Dendritic cell treated with granulocyte-macrophage colony-stimulating factor and Interleukin-4, amounts not matched to agents 40 ng/mL and 50 ng/mL, for 4 days (primary cell): ENCODE measurements at regions not wholly inside any gene's neighbourhood (a gene's known extent, or its start where the extent isn't known, plus 50 kb on each side); places are given as distances from the start of the nearest gene placed in this dataset.

Experiments used
- H3K27ac Mint-ChIP-seq: one replicate; pipeline ENCODE4 v1.8.0; 2022; ENCODE audit warnings: mild to moderate bottlenecking, mixed read lengths
- H3K27me3 Mint-ChIP-seq: one replicate; pipeline ENCODE4 v1.8.0; 2022; ENCODE audit warnings: mild to moderate bottlenecking, mixed read lengths
- H3K36me3 Mint-ChIP-seq: one replicate; pipeline ENCODE4 v1.8.0; 2022; ENCODE audit warnings: low read depth, mixed read lengths
- H3K4me1 Mint-ChIP-seq: one replicate; pipeline ENCODE4 v1.8.0; 2022; ENCODE audit warnings: low read depth, mixed read lengths
- H3K4me3 Mint-ChIP-seq: one replicate; pipeline ENCODE4 v1.8.0; 2022; ENCODE audit warnings: mild to moderate bottlenecking, moderate library complexity, mixed read lengths
- H3K9me3 Mint-ChIP-seq: one replicate; pipeline ENCODE4 v1.8.0; 2022; ENCODE audit warnings: mixed read lengths
- intact Hi-C: fragments of 100-400 bp; cut with micrococcal nuclease; formaldehyde crosslinking; loops from one replicate; pipeline ENCODE4 v1.15.0; 2022

DNA sequence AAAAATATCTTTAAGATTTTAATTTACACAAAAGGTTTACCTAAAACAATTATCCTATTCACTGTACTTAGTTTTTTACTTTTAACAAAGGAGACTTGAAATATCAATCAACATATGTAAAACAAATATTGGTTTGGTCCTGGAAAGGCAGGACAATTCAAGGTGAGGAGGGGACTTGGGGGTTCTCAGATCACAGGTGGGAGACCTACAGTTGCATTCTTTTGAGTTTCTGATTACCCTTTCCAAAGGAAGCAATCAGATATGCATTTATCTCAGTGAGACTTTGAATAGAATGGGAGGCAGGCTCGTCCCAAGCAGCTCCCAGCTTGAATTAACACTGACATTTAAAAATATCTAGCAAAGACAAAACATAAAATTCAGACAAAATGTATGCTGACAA lies 1917.3 kb downstream of the C4orf33 start:
- intact Hi-C loops, result no loop called here
- no peak overlapping the region for H3K4me3 Mint-ChIP-seq
- no peaks in the 10 kb centered on the region for H3K27me3 Mint-ChIP-seq
- H3K4me1 Mint-ChIP-seq, result no peaks in the 10 kb centered on the region
- H3K9me3 Mint-ChIP-seq, result no peaks in the 10 kb centered on the region
- no peaks in the 10 kb centered on the region for H3K36me3 Mint-ChIP-seq
- no peak overlapping the region for H3K27ac Mint-ChIP-seq

DNA sequence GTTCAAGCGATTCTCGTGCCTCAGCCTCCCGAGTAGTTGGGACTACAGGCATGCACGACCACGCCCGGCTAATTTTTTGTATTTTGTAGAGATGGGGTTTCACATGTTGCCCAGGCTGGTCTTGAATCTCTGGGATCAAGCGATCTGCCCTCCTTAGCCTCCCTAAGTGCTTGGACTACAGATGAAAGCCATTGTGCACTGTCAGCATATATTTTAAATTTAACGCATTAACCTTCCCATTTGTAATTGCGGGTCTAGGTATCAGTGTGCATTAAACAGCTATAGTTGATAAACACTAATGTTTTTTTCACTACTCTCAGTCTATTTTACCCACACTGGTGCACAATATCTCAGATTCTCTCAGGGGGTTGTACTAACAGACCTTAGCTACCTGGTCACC lies 1930.8 kb downstream of the C4orf33 start:
- Mint-ChIP-seq H3K4me3 (no peak overlapping the region), H3K36me3 (no peaks in the 10 kb centered on the region), H3K27ac (no peak overlapping the region), H3K9me3 (no peaks in the 10 kb centered on the region), H3K27me3 (no peaks in the 10 kb centered on the region), H3K4me1 (no peaks in the 10 kb centered on the region)
- intact Hi-C loops, result no loop called here

GRCh38 chr4:131044368-131044767 lies 1948.4 kb downstream of the C4orf33 start:
- Mint-ChIP-seq H3K4me1 (no peaks in the 10 kb centered on the region), H3K36me3 (no peaks in the 10 kb centered on the region), H3K9me3 (no peaks in the 10 kb centered on the region), H3K27ac (no peak overlapping the region), H3K4me3 (no peak overlapping the region), H3K27me3 (no peaks in the 10 kb centered on the region)
- intact Hi-C loops, result no loop called here

DNA sequence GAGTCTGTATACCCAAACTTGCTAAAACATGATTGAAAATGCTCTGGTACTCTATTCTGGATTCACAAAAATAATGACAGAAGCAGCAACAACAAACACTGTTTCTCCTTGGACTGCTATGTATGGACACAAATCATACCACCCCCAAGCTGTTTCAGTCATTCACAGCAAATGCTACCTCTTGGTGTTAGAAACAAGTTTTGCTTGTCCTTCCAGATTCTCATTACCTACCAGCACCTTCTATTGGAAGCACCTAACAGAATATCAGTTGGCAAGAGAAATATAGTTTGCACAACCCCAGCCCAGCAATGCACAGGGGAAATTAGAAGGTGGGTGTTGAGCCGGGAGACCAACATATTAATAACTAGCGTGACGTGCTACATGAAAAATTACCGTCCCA lies 1950.9 kb downstream of the C4orf33 start:
- H3K27ac Mint-ChIP-seq, result no peak overlapping the region
- H3K9me3 Mint-ChIP-seq, result no peaks in the 10 kb centered on the region
- intact Hi-C loops, result no loop called here

DNA sequence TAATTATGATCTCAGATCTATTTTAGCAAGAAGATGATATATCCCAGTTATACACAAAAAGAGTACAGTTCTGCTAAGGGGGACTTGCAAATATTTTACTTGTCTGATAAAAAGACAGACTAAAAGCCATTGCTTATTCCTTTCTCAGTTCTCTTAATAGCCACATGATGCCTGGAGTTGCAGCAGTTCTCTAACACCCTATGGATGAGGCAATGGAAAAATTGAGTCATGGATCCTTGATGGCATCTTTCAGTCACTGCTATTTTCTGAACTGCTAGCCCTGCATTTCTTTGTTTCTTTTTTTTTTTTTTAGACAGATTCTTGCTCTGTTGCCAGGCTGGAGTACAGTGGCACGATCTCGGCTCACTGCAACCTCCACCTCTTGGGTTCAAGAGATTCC lies 1956.7 kb downstream of the C4orf33 start:
- H3K27ac Mint-ChIP-seq, result no peak overlapping the region
- H3K36me3 Mint-ChIP-seq, result no peaks in the 10 kb centered on the region
- H3K9me3 Mint-ChIP-seq, result no peaks in the 10 kb centered on the region
- intact Hi-C loops, result no loop called here
- H3K27me3 Mint-ChIP-seq, result no peaks in the 10 kb centered on the region
- no peaks in the 10 kb centered on the region for H3K4me1 Mint-ChIP-seq
- no peak overlapping the region for H3K4me3 Mint-ChIP-seq

More for the DNA sequence above, 1950.9 kb downstream of the C4orf33 start:
- Mint-ChIP-seq H3K4me3 (no peak overlapping the region), H3K27me3 (no peaks in the 10 kb centered on the region), H3K36me3 (no peaks in the 10 kb centered on the region), H3K4me1 (no peaks in the 10 kb centered on the region)

- Mint-ChIP-seq H3K4me1 (no peaks in the 10 kb centered on the region), H3K27ac (no peak overlapping the region), H3K9me3 (no peaks in the 10 kb centered on the region), H3K4me3 (no peak overlapping the region), H3K36me3 (no peaks in the 10 kb centered on the region), H3K27me3 (no peaks in the 10 kb centered on the region)
- intact Hi-C loops, result no loop called here
Observed at GRCh38 chr4:131054489-131055019, 1958.6 kb downstream of the C4orf33 start.

GRCh38 chr4:131061734-131062133 lies 1965.8 kb downstream of the C4orf33 start:
- no peak overlapping the region for H3K27ac Mint-ChIP-seq
- H3K27me3 Mint-ChIP-seq, result no peaks in the 10 kb centered on the region
- H3K36me3 Mint-ChIP-seq, result no peaks in the 10 kb centered on the region
- intact Hi-C loops, result no loop called here
- H3K4me1 Mint-ChIP-seq, result no peaks in the 10 kb centered on the region
- H3K9me3 Mint-ChIP-seq, result peaks cover 29% of the 10 kb centered on the region
- H3K4me3 Mint-ChIP-seq, result no peak overlapping the region

GRCh38 chr4:131063878-131064277 lies 1967.9 kb downstream of the C4orf33 start:
- H3K27ac Mint-ChIP-seq, result no peak overlapping the region
- no peaks in the 10 kb centered on the region for H3K36me3 Mint-ChIP-seq
- H3K4me3 Mint-ChIP-seq, result no peak overlapping the region
- no peaks in the 10 kb centered on the region for H3K27me3 Mint-ChIP-seq
- H3K9me3 Mint-ChIP-seq, result peaks cover 29% of the 10 kb centered on the region
- intact Hi-C loops, result no loop called here
- H3K4me1 Mint-ChIP-seq, result no peaks in the 10 kb centered on the region

DNA sequence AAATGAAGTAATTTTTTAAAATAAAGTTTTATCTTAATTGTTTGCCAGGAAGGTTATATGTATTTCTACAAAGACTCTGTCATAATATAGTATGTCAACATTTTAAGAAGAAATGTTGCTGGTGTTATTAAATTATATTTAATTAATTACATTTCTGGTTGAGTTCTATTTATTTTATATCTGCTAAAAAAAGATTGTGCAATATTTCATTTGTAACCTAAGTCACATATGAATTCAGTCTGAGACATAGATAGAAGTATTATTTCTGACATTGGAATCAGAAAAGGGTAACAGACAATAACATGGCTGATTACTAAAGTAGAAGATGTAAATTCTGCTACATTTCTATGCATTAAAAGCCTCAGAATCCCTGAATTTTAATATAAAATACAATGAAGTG lies 1985.1 kb downstream of the C4orf33 start:
- Mint-ChIP-seq H3K27ac (no peak overlapping the region), H3K27me3 (no peaks in the 10 kb centered on the region), H3K4me1 (no peaks in the 10 kb centered on the region), H3K9me3 (no peaks in the 10 kb centered on the region), H3K4me3 (no peak overlapping the region), H3K36me3 (no peaks in the 10 kb centered on the region)
- intact Hi-C loops, result no loop called here

DNA sequence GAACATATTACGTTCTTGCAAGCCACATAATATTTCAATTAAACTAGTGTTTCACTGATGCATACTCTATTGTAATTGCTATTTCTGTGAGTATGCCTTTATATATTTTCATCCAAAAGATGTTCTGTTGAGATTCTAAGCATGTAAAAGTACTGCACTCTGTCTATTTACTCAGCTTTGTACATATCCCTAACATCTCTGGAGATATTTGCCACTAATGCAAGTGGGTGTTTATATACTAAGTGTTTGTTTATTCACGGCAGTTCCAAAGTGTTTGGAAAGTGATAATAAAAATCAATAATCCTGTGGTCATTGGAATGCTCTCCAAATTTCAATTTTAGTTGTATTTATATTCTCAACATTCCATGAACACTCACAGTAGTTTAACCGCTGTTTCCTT lies 1989.0 kb downstream of the C4orf33 start:
- Mint-ChIP-seq H3K4me1 (no peaks in the 10 kb centered on the region), H3K4me3 (no peak overlapping the region), H3K27ac (no peak overlapping the region), H3K27me3 (no peaks in the 10 kb centered on the region), H3K36me3 (no peaks in the 10 kb centered on the region), H3K9me3 (no peaks in the 10 kb centered on the region)
- intact Hi-C loops, result no loop called here

DNA sequence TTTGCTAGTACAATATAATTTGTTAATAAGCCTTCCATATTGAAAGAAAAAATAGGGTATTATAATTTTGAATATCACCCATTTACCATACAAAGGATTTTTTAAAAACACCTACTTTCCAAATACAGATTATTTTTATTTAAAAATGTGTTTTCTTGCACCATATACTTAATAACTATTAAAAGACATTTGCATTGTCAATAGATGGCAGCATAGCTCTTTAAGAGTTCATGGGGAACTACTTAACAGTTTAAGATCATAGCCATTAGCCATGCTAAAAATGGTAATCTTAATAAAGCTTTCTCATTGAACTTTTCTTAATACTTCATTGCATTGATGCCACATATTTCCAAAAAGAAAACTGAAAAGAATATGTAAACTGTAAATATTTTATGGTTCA lies 1995.9 kb downstream of the C4orf33 start:
- H3K27ac Mint-ChIP-seq, result no peak overlapping the region
- intact Hi-C loops, result no loop called here
- H3K9me3 Mint-ChIP-seq, result no peaks in the 10 kb centered on the region
- H3K4me1 Mint-ChIP-seq, result no peaks in the 10 kb centered on the region
- H3K36me3 Mint-ChIP-seq, result no peaks in the 10 kb centered on the region
- H3K27me3 Mint-ChIP-seq, result no peaks in the 10 kb centered on the region
- no peak overlapping the region for H3K4me3 Mint-ChIP-seq

GRCh38 chr4:131093303-131093702 lies 1997.4 kb downstream of the C4orf33 start:
- H3K36me3 Mint-ChIP-seq, result no peaks in the 10 kb centered on the region
- H3K4me1 Mint-ChIP-seq, result no peaks in the 10 kb centered on the region
- H3K27ac Mint-ChIP-seq, result no peak overlapping the region
- intact Hi-C loops, result no loop called here
- no peaks in the 10 kb centered on the region for H3K27me3 Mint-ChIP-seq
- H3K4me3 Mint-ChIP-seq, result no peak overlapping the region
- H3K9me3 Mint-ChIP-seq, result no peaks in the 10 kb centered on the region

- no peak overlapping the region for H3K27ac Mint-ChIP-seq
- H3K4me1 Mint-ChIP-seq, result no peaks in the 10 kb centered on the region
- H3K4me3 Mint-ChIP-seq, result no peak overlapping the region
Observed at GRCh38 chr4:131098976-131099375, 2003.0 kb downstream of the C4orf33 start.

DNA sequence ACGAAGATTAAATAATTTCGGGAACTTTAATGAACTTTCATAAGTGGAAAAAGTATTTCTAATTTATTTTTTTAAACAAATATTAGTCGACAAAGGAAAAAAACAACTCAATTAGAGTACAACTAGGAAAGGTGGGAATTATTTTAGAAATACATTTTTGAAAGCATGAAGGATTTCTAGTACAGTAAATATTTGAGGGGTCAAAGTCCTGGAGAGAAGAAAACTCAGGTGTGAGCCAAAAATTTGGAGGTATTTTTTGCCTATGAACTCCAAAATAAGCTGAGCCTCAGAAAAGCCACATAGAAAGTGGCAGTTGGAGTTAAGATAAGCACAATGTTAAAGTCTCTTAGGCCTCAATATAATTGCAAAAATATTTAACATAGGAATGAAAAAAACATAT lies 2017.3 kb downstream of the C4orf33 start:
- H3K36me3 Mint-ChIP-seq, result no peaks in the 10 kb centered on the region
- no peaks in the 10 kb centered on the region for H3K9me3 Mint-ChIP-seq
- intact Hi-C loops, result no loop called here
- H3K27ac Mint-ChIP-seq, result no peak overlapping the region
- H3K4me1 Mint-ChIP-seq, result no peaks in the 10 kb centered on the region
- no peaks in the 10 kb centered on the region for H3K27me3 Mint-ChIP-seq
- H3K4me3 Mint-ChIP-seq, result no peak overlapping the region

More at GRCh38 chr4:131098976-131099375, 2003.0 kb downstream of the C4orf33 start:
- H3K9me3 Mint-ChIP-seq, result peaks cover 14% of the 10 kb centered on the region
- no peaks in the 10 kb centered on the region for H3K36me3 Mint-ChIP-seq
- intact Hi-C loops, result no loop called here
- no peaks in the 10 kb centered on the region for H3K27me3 Mint-ChIP-seq

DNA sequence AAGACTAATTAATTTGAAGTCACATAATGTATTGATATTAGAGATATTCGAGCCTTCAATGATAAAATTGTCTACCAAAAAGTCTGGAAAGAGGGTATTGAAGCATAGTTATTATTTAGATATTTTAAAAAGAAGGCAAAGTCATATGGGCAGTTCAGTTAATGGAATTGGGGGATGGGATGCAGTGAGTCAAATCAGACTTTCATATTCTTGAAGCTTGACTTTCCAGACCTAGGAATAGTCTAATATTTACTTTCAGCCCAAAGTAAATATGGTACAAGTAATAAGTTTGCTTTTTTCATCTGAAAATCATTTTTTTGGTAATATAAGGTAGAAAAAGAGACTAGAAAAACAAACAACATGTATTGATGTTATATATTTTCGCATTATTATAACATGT lies 2017.8 kb downstream of the C4orf33 start:
- Mint-ChIP-seq H3K27me3 (no peaks in the 10 kb centered on the region), H3K36me3 (no peaks in the 10 kb centered on the region), H3K27ac (no peak overlapping the region), H3K4me1 (no peaks in the 10 kb centered on the region), H3K4me3 (no peak overlapping the region), H3K9me3 (no peaks in the 10 kb centered on the region)
- intact Hi-C loops, result no loop called here
